ENCODE measurements at regions not wholly inside any gene's neighbourhood (a gene's known extent, or its start where the extent isn't known, plus 50 kb on each side); places are given as distances from the start of the nearest gene placed in this dataset.
"Not testable (repeated sequence)": the region's sequence is repeated elsewhere in the genome, so short reads cannot be mapped to it uniquely, and the experiment has no call there.

DNA sequence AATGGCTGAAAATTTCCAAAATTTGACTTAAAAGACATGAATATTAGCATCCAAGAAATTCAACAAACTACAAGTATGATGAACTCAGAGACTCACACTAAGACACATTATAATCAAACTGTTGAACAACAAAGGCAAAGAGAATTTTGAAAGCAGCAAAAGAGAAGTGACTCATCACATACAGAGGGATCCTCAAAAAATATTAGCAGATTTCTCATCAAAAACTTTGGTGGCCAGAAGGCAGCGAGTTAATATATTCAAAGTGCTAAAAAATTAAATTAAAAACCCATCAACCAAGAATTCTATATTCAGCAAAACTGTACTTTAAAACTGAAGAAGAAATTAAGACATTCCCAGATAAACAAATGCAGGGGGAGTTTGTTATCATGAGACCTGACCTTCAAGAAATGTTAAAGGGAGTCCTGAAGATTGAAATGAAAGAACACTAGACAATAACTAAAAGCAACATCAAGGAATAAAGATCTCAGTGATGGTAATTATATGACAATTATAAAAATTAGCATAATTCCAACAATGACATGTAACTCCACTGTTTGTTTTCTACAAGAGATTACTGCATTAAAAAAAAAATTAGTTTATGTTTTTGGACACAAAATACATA is 150.0 kb downstream of the RNASET2 start:
- DNase-seq (ENCODE audit: low read depth in 2 of 2) = no peak

DNA sequence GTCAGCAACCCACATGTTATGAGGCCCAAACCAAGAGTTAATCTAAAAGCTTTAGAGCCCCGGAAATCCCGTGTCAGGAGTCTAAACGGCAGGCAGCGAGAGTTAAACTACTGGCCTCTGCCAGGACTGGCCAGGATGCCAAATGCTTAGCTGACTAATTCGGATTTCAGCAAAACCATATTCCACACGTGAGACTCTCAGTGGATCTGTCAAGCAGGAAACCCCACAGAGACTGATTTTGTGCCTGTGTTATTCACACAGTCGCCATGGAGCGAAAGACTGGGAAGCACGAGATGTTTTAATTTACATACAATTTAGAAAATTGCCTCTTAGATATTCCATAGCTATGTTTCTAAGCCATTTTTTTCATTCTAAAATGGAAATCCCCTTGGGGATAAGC is 152.9 kb downstream of the RNASET2 start:
- DNase-seq (ENCODE audit: low read depth in 2 of 2) = no peak

DNA sequence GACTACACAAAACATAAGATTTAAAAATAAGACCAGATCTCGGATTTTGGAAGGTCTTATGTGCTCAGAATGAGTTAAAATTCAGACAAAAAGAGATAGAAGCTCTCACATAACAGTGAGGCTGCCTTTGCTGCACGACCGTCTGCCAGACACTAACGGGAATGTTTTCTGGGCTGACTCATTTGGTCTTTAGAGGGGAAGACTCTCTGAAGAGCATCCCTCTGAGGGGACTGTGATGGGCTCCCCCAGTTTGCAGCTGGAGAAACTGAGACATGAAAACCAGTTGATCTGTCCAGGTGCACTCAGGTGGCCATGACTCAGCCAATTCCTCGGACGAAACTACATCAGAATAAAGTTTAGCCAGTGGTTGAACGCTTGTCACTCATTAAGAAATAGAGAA is 153.9 kb downstream of the RNASET2 start:
- DNase-seq (ENCODE audit: low read depth in 2 of 2) = no peak

DNA sequence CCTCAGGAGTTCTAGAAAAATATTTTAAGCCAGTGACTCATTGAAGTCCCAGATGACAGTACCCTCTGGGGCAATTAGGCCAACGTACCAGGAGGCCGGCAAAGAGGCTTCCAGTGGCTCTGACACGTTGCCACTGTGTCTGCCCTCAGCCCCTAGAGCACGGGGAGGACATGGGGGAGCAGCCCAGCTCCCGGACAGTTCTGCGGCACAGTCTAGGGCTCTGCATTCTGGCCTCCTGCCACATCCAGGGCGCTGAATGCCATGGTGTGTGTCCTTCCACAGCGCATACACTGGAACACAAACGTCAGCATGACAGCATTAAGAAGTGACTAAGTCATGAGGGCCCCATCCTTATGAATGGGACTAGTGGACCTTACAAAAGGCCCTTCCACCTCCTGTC is 156.2 kb downstream of the RNASET2 start:
- no peak for DNase-seq (ENCODE audit: low read depth in 2 of 2)

DNA sequence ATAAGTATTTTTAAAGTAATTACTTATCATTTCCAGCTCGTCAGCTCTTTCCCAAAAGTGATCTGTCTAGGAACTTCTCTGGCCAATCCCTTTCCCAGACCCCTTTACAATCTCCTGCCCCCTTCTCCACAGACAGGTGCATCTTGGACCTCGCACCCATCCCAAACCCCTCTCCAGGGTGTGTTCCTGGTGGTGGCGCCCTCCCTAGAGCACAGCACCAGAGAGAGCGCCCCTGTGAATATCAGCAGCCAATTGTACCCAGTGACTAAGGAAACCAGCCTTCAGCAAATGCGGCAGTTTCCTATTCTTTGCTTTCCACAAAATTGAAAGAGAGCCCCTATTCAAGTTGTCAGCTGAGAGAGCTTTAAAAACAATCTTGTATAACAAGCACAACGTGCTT is 157.7 kb downstream of the RNASET2 start:
- DNase-seq (ENCODE audit: low read depth in 2 of 2) = no peak

DNA sequence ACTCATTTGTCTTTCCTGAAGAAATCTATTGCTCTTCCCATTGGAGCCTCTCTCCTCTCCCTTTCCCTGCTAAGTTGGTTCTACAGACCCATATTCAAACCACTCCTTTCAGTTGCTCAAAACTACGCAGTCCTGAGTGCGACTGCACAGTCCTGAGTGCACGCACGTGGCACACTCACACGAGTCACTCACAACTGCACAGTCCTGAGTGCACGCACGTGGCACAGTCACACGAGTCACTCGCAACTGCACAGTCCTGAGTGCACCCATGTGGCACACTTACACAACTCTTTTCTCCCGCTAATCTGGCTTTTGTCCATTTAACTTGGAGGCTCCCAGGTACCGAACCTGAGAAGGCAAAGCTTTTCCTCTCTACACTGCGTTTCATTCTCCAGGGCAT is 159.7 kb downstream of the RNASET2 start:
- no peak for DNase-seq (ENCODE audit: low read depth in 2 of 2)

DNA sequence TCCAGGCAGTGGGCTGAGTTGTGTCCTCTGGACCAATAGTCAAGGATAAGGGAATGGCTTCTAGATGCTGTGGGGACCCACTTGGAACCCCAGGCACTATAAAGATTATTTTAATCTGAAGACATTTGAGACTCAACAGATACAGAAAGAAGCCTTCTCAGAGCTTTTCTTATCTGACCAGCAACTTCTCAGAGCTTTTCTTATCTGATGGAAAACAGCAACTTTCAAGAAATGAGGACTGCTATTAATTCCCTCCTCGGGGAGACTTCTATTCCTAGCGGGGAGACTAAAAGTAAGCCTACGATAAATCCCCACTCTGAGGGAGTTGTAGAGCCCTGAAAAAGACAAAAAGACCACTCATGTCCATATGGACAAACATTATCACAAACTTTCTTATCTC is 160.5 kb downstream of the RNASET2 start:
- no peak for DNase-seq (ENCODE audit: low read depth in 2 of 2)

DNA sequence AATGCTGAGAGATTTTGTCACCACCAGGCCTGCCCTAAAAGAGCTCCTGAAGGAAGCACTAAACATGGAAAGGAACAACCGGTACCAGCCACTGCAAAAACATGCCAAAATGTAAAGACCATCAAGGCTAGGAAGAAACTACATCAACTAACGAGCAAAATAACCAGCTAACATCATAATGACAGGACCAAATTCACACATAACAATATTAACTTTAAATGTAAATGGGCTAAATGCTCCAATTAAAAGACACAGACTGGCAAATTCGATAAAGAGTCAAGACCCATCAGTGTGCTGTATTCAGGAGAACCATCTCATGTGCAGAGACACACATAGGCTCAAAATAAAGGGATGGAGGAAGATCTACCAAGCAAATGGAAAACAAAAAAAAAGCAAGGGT is 163.8 kb upstream of the RPS6KA2 start:
- not testable (repeated sequence) for DNase-seq (ENCODE audit: low read depth in 2 of 2)

DNA sequence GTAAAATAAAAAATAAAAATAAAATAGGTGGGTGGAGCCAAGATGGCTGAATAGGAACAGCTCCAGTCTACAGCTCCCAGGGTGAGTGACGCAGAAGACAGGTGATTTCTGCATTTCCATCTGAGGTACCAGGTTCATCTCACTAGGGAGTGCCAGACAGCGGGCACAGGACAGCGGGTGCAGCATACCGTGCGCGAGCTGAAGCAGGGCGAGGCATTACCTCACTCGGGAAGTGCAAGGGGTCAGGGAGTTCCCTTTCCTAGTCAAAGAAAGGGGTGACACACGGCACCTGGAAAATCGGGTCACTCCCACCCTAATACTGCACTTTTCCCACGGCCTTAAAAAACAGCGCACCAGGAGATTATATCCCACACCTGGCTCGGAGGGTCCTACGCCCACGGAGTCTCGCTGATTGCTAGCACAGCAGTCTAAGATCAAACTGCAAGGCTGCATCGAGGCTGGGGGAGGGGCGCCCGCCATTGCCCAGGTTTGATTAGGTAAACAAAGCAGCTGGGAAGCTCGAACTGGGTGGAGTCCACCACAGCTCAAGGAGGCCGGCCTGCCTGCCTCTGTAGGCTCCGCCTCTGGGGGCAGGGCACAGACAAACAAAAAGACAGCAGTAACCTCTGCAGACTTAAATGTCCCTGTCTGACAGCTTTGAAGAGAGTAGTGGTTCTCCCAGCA is 161.9 kb upstream of the RPS6KA2 start:
- not testable (repeated sequence) for DNase-seq (ENCODE audit: low read depth in 2 of 2)

DNA sequence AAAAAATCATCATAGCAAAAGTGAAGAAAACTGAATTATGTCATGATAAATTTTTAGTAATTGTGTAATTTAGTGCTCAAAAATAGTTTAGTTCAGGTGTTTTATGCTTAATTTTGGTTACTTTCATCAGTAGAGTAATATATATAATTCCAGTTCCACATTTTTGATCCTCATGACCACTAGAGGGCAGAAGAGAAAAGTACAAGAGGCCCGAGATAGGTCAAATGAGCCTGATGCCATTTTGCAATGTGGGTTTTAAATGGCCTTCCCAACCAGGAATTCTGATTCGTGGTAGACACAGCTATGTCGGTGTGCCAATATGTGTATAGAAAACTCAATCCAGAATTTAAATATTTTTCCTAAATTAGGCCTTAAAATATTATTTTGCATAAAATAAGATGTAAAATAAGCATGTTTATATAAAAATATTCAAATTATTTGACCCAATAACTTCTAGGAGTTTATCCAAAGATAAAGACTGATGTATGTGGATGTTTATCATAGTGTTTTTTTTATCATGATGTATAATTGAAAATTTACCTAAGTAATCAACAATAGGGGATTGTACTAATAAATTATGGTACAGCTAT is 159.7 kb upstream of the RPS6KA2 start:
- no peak for DNase-seq (ENCODE audit: low read depth in 2 of 2)

DNA sequence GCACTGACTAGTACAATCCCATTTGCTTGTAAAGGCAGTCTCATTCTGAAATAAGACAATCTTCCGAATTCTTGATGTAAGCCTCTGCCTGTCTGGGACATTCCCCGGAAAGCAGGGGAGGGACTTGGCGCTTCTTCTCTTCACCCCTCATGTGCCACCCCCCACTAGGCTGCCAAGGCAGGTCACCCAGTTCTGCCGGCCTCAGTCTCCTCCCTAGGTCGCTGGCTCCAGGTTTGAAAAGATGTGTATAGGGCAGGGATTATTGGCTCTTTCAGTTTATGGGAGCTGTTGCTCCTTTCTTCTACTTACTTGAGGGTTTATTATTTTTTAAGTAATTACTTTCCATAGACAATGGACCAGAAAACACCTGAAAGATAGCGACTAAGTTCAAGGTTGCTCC is 158.1 kb upstream of the RPS6KA2 start:
- no peak for DNase-seq (ENCODE audit: low read depth in 2 of 2)

DNA sequence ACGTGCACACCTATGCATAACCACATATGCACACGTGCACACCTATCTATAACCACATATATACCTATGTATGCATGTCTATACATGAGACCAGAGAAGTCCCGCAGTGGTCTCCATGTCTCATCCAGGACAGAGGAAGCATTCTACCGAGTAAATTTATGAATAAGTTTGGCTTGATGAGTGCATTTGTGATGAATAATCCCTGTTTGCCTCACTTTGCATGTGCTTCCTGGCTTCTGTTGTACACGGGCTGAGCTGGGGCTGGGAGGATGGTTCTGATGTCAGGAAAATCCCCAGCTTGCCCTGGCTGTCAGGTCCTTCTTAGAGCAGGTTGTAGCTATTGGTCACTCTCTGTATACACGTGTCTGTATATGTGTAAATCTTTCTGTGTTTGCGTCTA is 157.6 kb upstream of the RPS6KA2 start:
- DNase-seq (ENCODE audit: low read depth in 2 of 2) = no peak

DNA sequence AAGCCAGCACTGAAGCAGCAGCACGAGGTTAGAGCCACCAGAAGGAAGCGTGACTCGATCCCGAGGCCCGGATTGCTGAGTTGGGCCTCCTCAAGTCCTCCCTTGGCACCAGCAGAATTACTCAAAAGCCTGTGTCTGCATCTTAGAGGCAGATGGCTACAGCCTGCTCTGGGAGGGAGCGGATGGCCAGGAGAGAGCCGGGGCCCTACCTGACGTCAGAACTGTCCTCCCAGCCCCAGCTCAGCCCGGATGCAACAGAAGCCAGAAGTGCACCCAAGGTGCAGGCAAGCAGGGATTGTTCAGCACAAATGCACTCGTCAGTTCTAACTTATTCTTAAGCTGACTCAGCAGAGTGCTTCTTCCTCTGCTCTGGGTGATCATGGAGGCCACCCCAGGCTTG is 155.5 kb upstream of the RPS6KA2 start:
- no peak for DNase-seq (ENCODE audit: low read depth in 2 of 2)

DNA sequence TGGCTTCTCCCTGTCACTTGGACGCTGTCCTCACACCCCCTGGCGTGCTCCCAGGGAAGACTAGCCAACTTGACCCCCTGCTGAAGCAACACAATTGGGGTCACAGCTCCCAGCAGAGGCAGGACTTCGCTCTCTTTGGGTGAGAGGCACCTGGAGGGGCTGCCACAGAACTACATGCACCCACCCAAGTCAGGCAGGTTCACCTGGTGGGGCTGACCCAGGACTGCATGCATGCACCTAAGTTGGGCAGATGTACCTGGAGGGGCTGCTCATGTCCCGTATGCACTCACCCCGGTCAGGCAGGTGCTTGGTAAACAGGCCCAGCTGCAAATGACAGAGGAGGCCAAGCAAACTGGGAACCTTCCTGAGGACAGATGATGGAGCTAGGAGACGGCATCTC is 154.3 kb upstream of the RPS6KA2 start:
- DNase-seq (ENCODE audit: low read depth in 2 of 2) = no peak

DNA sequence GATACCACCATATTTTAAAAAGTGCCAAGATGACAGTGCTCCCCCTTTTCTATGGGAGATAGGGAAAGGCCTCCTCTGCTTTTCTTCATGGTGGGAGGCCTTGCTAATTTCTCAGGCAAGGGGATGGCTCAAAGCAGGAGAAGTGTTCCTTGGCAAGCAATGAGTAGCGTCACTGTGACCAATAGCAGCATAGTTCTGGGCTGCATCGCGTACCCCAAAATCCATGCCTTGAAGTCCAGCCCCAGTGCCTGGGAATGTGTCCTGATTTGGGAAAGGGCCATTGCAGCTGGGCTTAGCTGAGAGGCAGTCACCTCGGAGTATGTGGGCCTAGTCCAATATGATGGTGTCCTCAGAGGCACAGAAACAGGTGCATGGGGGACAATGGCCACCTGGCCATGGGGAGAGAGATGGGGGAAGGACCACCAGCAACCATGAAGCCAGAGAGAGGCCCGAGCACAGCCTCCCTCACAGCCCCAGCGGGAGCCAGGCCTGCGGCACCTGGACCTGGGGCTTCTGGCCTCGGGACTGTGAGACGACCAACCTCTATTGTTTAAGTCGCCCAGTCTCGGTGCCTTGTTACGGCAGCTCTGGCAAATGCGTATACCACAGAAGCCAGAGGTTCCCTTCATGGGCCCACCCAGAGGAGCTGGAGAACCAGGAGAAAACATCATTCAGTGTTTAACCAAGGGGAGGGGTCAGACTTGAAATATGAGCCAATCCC is 153.1 kb upstream of the RPS6KA2 start:
- DNase-seq (ENCODE audit: low read depth in 2 of 2) = no peak

DNA sequence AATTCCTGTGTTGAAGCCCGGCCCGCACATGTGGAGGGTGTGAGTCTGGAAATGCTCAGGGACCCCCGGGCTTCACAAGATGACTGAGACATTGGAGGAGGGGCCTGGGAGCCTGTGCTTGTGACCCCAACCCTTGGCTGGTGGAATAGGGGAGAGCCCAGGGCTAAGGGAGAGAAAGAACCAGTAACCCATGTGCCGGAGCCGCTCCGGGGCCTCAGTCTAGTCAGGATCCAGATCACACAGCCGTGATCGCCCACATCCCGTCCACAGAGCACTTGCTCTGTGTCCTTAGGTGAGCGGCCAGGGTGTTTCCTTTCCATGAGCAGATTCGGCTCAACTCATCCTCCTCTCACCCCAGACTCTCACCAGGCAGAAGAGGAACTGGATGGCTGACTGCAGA is 152.3 kb upstream of the RPS6KA2 start:
- DNase-seq (ENCODE audit: low read depth in 2 of 2) = no peak

DNA sequence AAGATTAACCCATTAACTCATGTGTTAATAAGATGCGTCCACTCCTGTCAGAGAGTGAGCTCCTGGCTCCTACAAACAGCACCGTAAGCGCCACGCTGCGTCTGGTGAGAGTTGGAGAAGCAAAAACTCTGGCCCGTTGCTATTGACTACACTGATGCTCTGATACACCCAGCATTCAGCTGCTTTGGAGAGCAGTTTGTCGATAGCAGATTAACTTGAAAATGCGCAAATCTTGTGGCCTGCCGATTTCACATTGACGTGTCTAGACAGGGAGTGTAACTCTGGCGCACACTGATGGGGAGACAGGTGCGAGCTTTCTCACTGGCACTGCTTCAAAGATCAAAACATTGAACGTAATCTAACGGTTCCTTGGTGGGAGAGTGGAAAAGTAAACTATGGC is 151.7 kb upstream of the RPS6KA2 start:
- no peak for DNase-seq (ENCODE audit: low read depth in 2 of 2)

DNA sequence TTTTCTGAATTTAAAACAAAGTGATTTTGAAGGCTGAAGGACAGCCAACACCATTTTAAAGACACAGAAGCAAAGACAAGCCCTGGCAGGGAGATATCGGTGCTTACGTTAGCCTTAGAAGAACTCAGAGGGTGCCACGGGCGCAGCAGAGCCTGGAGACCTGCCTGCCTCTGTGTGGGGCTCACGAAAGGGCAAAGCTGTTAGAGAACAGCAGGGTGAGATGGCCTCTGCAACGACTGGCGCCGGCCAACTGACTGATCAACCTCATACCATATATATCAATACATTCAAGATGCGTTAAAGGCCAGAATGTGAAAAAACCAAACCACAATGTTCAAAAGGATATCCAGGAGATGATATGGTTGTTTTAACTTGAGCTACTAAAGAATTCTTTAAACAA is 151.0 kb upstream of the RPS6KA2 start:
- DNase-seq (ENCODE audit: low read depth in 2 of 2) = no peak

DNA sequence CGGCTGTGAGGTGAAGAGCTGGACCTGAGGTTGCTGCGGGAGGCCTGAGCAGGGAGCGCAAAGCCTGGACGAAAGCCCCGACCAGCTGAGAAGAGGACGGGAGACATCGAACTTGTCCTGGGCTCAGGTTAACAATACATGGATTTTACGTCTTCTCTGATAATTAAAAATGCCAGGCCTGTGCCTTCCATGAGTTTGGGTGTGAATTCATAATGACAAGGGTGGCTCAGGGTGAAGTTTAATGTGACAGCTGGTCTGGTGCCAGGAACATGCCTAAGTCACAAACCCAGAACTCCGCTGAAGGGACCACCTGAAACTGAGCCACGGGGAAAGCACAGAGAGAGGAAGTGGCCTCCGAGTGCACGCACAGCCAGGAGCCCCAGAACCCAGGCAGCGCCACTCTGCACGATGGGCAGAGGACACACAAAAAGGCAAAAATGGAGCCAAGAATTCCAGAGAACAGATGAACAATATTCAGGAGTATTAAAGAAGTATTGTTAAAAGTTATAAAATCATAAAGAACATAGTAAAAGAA is 150.1 kb upstream of the RPS6KA2 start:
- no peak for DNase-seq (ENCODE audit: low read depth in 2 of 2)

DNA sequence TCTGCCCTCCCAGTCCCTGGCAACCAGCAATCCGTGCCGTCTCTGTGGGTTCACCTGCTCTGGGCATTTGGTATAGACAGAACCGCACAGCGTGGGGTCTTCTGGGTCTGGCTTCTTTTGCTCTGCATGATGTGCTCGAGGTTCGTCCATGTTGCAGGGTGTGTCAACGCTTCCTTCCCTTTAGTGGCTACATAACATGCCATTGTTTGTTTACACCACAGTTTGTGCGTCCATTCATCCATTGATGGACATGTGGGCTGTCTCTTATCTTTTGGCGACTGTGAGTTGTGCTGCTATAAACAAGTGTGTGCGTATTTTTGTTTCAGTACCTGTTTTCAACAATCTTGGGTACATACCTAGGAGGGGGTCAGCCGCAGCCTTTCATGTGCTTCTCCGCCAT is 149.5 kb upstream of the RPS6KA2 start:
- no peak for DNase-seq (ENCODE audit: low read depth in 2 of 2)

DNA sequence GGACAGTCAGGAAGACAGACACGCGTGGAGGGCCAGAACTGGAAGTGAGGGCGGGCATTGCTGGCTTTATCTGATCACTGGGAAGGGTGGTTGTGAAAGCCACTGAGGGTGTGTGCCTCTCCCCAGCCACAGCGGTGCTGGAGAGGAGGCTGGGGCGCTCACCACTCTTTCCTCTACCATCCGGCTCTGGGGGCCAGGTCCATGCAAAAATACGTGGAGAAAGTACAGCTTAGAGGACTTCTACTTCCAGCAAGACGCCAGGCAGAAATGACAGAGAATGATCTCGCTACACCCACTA is 148.8 kb upstream of the RPS6KA2 start:
- DNase-seq (ENCODE audit: low read depth in 2 of 2) = no peak

DNA sequence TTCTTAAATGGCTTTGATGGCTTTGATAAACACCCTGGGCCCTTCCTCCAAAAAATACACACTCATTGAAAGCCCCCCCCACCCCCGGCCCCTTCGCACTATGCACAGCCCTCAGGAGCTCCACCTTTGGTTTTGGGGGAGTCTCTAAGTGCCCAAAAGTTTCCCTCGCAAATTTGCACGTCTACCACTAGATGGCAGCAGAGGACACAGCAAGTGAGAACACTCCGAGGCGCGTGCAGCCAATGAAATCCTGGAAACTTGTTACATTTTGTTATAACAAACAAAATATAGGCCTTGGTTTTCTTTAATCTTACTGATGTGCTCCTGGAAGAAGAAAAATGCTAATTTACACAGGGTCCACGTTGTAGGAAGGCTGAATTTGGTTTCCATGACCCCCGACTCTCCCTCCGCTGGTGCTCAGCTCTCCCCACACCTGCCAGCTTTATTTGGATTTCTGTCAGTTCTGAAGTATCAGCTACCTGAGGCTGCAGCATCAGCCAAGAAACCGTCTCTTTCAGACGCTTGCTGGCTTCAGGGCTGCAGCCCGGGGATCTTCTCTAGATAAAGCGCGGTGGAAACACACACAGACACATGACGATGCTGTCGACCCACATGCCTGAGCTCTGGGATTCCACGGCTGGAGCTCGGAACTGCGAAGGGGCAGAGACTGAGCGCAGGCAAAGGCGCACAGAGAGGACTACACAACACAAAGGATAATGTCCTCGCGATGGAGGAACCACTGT is 148.3 kb upstream of the RPS6KA2 start:
- DNase-seq (ENCODE audit: low read depth in 2 of 2) = peak in 1 of 2 donors; percentile 33

Data from activated CD8-positive, alpha-beta memory T cell treated with anti-CD3 and anti-CD28 coated beads for 4 hours (primary cell).